GM19463 (cell line): ENCODE measurements at regions not wholly inside any gene's neighbourhood (a gene's known extent, or its start where the extent isn't known, plus 50 kb on each side); places are given as distances from the start of the nearest gene placed in this dataset.

ENCODE experiments used
- ATAC-seq: cut with Tn5 transposase; IDR thresholded peaks from one replicate; pipeline ENCODE4 v1.9.1; 2021; ENCODE audit warnings: mild to moderate bottlenecking, moderate library complexity; ENCODE audit not compliant: unreplicated experiment

- ATAC-seq = no peak
These were observed 89.9 kb downstream of the TSEN15 start for GRCh38 chr1:184141361-184141880.

- no peak for ATAC-seq
These were observed 91.9 kb downstream of the TSEN15 start for GRCh38 chr1:184143449-184143848.

- ATAC-seq = no peak
These were observed 93.6 kb downstream of the TSEN15 start for GRCh38 chr1:184145083-184145482.

GRCh38 chr1:184146202-184146601 is 94.7 kb downstream of the TSEN15 start:
- ATAC-seq = no peak

- ATAC-seq = no peak
These were observed 99.4 kb downstream of the TSEN15 start for GRCh38 chr1:184150776-184151531.

GRCh38 chr1:184152434-184152898 is 100.9 kb downstream of the TSEN15 start:
- no peak for ATAC-seq

- ATAC-seq = no peak
These were observed 101.4 kb downstream of the TSEN15 start for GRCh38 chr1:184152974-184153373.

- ATAC-seq = no peak
These were observed 102.2 kb downstream of the TSEN15 start for GRCh38 chr1:184153731-184154130.

GRCh38 chr1:184156521-184157393 is 105.2 kb downstream of the TSEN15 start:
- ATAC-seq = no peak

- no peak for ATAC-seq
These were observed 105.8 kb downstream of the TSEN15 start for GRCh38 chr1:184157394-184157742.

GRCh38 chr1:184158896-184159681 is 107.6 kb downstream of the TSEN15 start:
- ATAC-seq = no peak

- ATAC-seq = no peak
These were observed 108.7 kb downstream of the TSEN15 start for GRCh38 chr1:184160236-184160635.

- no peak for ATAC-seq
These were observed 109.7 kb downstream of the TSEN15 start for GRCh38 chr1:184161071-184161698.

GRCh38 chr1:184162281-184162680 is 110.8 kb downstream of the TSEN15 start:
- ATAC-seq = no peak

- ATAC-seq = peak; percentile 79
These were observed 112.3 kb downstream of the TSEN15 start for GRCh38 chr1:184163674-184164465.

GRCh38 chr1:184164536-184164935 is 113.0 kb downstream of the TSEN15 start:
- no peak for ATAC-seq

- ATAC-seq = no peak
These were observed 115.0 kb downstream of the TSEN15 start for GRCh38 chr1:184166485-184166884.

GRCh38 chr1:184167352-184167751 is 115.8 kb downstream of the TSEN15 start:
- no peak for ATAC-seq

GRCh38 chr1:184170719-184171118 is 119.2 kb downstream of the TSEN15 start:
- no peak for ATAC-seq

- ATAC-seq = no peak
These were observed 124.5 kb downstream of the TSEN15 start for GRCh38 chr1:184176058-184176457.
